Erythroblast (primary cell): ENCODE measurements at regions not wholly inside any gene's neighbourhood (a gene's known extent, or its start where the extent isn't known, plus 50 kb on each side); places are given as distances from the start of the nearest gene placed in this dataset.

Experiments used
- GATA1 ChIP-seq: IDR thresholded peaks from 2 replicates; pipeline ENCODE4 v1.6.1; 2011; ENCODE audit warnings: low read depth, mild to moderate bottlenecking, control low read depth, low read length, moderate library complexity
- POLR2A ChIP-seq: IDR thresholded peaks from 2 replicates; pipeline ENCODE4 v1.6.1; 2011; ENCODE audit warnings: mild to moderate bottlenecking, low read length

- TF ChIP-seq POLR2A (no peak), GATA1 (no peak)
Measured at GRCh38 chr1:14310476-14310875, 288.0 kb upstream of the KAZN start.
